Stimulated activated CD8-positive, alpha-beta memory T cell treated with anti-CD3 and anti-CD28 coated beads, Interleukin-7, amount 100 ng/mL, for 48 hours (primary cell): ENCODE measurements at regions not wholly inside any gene's neighbourhood (a gene's known extent, or its start where the extent isn't known, plus 50 kb on each side); places are given as distances from the start of the nearest gene placed in this dataset.
"Not testable (repeated sequence)": the region's sequence is repeated elsewhere in the genome, so short reads cannot be mapped to it uniquely, and the experiment has no call there.

Experiments
- DNase-seq, 2 donors: peaks; one replicate each; pipeline ENCODE4 v3.0.0-alpha.2; 2020; ENCODE audit warnings: low read depth in 1 of 2; ENCODE audit errors: extremely low read depth in 1 of 2

DNA sequence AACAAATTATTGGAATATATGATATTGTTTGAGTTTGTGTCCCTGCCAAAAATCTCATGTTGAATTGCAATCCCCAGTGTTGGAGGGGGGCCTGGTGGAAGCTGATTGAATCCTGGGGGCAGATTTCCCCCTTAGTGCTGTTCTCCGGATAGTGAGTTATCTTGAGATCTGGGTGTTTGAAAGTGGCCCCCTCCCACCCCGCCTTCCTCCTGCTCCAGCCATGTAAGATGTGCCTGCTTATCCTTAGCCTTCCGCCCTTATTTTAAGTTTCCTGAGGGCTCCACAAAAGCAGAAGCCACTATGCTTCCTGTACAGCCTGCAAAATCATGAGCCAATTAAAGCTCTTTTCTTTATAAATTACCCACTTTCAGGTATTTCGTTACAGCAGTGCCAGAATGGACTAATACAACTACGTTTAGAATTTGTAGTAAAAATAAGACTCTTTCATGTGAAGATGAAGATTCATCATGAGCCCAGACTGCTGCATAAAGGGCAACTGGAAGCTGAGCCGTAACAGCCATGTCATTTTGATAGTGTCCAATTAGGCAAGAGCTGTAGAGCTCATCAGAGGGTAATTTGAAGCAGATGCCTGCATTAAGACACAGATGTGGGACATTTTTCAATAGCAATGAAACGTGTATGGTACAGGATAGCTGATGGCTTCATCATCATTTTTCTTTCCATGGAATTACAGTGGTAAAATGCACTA lies 1007.2 kb downstream of the REEP3 start:
- no peak for DNase-seq

DNA sequence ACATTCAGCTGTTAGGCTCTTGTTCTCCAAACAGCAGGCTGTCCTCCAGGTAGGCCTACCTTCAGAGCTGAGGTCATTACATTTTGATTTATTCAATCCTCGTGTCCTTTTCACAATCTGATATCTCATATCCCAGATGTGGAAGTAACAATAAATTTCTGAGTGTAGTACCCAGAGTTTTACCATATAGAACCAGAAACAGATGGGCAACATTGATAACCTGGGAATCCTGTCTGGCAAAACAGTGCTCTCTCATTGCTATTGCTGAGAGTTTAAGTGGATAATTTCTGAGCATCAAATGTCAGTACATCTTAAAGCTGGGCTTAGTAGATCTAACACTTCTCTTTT lies 1007.8 kb downstream of the REEP3 start:
- no peak for DNase-seq

DNA sequence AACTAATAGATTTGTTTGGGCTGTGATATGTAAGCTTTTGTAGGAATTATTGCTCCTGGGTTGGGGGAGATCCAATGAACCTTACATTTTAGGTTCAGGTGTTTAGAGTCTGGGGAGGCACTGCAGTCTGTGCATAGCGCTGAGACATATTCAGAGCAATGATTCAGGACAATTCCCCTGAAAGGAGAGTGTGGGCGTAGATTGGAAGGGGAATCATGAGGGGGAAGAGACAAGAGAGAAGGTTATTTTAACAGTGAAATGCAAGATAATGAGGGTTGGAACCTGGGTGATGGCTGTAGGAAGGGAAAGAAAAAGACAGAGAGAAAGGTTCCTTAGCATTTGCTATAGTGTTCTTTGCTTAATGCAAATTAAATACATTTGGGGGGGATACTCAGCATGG lies 1013.4 kb downstream of the REEP3 start:
- no peak for DNase-seq

DNA sequence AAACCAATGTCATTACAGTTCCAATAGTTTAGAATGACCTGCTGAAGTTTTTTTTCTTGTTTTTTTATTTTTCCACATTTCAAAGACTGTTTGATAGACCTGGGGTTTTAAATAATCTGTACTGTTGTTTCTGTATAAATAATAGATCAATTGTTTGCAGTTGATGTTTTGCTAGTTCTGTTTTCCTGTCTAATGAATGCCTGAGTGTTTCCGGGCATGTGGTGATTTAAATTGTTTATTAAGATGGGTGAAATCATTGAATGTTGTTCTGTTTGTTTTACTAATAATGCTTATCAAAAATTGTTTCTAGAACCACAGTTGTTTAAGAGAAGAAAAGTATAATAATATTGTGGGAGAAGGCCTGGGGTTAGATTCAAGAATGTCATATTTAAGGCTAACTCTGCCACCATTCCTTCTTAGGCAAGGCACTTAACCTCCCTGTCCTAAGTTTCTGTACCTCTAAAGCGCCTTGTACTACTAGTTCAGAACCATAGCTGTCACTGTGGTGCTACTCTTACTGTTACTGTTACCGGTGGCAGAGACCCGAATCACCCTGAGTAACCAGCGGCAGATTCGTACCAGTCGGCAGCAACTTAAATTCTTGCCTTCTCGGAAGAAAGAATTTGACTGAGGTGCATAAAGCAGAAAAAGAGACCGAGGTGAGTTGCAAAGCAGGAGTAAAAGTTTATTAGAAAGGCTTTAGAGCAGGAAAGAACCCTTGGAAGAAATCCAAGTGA lies 1014.1 kb downstream of the REEP3 start:
- DNase-seq, result no peak

DNA sequence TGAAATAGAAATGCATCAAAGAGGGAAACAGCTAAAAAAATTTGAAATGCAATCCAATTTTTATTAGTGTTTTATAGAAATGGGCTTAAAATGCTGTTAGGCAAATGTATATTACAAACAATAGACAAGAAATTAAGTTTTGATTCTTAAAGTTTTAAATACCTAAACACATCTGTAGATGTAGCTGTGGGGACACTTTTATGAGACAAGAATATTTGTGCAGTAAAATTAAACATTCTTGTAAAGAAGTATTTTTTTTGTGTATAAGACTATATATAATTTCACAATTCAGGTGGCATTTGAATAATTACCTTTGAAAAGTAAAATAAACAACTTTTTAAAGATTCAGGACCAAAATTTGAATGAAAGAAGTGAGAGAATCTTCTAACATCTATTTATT lies 1015.9 kb downstream of the REEP3 start:
- DNase-seq, result no peak

DNA sequence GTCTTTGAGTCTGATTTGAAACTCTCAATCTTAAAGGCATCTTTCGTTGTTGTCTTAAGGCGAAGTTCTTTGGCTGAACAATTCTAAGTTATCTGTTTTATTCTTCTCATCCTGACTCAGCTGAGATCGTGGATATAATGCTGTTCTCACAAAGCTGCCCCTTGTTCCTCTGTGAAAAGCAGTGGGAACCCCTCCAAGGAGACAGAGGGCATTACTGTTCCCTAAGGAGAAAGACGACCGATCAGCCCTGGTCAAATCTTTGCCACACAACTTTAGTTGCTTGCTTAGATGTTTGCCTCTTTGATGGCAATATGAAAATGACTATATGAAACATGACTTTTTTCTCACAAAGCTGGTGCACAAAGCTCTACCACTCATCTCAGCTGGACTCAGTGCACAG lies 1016.7 kb downstream of the REEP3 start:
- DNase-seq, result no peak

DNA sequence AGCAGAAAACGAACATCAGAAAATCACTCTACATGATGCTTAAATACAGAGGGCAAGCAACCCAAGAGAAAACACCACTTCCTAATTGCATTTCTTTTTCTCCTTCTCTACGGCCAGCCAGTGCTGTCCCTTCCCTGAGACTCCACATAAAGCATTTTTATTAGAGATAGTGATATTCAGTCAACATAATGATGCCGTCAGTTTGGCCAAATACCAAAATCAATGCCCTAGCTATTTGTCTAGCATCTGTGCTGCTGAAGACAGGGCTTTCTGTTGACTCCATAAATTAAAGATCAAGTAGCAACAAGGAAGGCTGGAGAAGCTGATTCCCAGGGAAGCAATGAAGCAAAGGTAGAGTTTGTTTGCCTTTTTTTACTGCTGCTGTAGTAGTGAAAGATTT lies 1024.9 kb downstream of the REEP3 start:
- DNase-seq, result no peak

DNA sequence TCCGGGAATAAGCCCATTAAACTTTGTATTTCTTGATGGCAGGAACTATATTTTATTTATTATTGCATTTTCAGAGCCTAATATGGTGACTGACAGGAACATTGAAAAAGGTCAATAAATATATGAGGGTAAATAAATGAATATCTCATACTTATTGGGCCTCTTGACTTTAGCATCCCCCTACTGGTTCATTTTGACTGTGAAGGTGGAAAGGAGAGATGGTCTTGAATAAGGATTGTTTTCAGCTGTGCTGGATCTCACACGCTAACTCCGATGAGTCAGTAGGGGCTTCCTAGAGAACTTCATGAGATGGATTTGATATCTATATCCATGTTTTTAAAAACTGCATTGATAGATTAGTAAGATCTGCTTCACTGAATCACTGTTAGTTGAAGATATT lies 1026.0 kb downstream of the REEP3 start:
- DNase-seq, result no peak

DNA sequence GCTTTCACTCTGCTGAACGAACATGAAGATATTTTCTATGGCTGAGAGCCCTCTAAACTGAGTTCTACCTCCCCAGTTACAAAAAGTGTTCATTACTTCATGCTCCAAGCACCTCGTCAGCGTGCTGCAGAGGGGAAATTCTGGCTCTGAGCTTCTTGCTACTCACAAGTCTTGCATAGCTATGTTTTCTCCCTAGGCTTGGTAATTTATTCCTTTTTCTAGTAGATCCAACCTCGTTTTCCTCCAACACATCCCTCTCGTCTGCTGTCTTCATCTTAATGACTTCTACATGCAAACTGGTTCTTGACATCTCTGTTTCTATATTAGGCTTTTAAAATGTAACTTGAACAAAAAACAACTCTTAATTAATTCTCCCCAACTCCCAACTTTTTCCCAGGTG lies 1034.5 kb downstream of the REEP3 start:
- DNase-seq, result no peak

DNA sequence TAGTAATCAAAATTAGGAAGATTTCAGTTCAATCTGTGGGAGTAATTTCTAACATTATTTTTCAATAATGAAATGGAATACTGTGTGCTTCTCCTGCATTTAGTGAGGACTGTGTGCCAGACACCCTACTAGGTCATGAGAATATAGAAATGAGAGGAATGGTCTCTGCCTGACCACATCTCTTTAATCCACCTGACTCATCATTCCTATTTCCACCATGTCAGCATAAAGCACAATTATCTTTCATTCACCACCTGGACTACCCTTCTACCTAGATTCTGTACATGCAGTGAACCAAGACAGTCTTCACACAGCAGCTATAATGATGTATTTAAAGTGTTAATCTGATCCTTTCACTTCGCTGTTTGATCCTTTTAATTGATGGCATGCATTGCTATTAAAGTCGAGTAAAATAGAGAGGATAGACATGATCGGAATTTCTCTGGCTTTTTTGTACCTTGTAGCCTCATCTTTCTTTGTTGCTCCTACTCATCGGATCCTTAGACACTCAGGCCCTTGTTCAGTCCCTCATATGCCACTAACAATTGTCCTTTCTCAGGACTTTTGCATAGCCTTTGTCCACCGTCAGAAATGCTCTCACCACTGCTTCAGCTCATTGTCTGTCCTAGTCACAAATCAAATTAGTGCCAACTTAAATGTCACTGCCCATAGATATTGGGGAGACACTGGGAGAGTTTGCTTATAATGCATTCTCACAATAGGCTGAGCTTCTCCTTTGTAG lies 1037.1 kb downstream of the REEP3 start:
- DNase-seq, result no peak

DNA sequence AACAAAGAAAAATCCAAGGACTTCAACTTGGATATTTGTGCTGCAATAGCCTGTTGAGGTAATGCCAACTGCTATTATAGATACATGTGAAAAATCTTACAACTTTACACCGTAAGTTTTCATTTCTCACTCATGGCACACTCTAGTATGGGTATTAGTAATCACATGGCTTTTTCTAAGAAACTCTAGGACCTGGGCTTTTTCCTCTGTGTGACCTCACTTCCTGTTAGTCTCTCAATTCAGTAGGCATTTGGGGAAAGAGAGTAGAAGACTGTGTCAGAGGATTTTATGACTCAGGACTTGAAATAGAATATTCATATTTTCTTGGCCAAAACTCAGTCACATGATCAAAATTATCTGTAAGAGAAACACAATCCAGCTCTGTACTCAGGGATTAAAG lies 1049.9 kb downstream of the REEP3 start:
- DNase-seq, result no peak

DNA sequence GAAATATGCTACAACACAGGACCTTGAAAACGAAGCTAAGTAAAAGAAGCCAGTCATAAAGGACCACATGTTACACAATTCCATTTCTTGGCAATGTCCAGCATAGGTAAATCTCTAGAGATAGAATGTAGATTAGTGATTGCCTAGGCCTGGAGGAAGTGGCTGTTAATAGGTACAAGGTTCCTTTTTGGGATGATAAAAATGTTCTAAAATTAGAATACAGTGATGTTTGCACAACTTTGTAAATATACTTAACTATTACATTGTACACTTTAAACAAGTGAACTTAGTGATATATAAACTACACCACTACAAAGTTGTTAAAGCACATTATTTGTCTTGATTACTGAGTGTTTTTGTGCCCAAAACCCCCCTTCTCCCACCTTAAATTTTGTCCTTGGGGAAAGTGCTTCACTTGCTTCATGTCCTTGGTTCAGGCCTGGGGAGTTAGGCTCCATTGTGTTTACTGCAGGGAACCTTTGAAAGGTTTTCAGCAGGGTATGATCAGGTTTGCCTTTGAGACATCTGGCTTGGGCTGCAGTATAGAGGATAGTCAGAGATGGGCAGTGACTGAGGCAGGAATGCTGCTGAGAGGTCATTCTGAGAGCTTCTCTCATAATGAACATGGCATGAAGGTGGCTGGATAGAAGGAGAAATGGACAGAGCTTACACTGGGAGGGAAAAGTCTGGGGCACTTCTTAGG lies 1052.6 kb downstream of the REEP3 start:
- DNase-seq, result no peak

DNA sequence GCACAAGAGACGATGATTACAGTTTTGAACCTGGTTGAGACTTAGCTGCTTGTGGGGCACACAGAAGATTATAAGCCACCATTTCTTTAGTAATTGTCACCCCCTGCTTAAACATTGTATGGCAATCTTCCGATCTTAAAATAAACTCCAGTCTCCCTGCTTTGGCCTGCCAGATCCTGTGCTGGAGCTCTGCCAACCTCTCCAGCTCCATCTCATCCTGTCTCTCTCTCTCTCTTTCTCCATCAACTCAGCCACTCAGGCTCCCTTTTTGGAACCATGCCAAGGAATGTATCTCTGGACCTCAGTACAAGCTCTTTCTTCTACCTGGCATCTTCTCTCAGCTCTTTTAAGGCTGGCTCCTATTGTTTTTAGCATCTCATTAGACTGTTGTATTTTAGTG lies 1053.2 kb downstream of the REEP3 start:
- no peak for DNase-seq

DNA sequence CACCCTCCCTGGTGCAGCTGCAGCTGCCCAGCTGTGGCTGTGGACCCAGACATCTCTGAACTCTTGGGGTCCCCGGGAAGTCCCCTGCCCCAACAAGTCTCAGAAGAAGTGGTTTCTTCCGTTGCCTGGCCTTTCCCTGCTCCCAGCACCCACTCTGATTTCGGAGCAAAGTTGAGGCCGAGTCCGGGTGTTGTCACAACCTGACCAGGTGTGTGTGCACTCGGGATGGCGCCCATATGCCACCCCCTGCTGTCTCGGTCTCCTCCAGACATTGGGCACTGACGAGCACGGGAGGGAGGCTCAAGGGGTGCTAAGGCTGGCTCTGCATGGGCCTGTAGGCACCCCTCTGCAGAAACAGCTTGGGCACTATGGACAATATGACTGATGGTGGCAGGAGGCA lies 1055.3 kb downstream of the REEP3 start:
- no peak for DNase-seq

DNA sequence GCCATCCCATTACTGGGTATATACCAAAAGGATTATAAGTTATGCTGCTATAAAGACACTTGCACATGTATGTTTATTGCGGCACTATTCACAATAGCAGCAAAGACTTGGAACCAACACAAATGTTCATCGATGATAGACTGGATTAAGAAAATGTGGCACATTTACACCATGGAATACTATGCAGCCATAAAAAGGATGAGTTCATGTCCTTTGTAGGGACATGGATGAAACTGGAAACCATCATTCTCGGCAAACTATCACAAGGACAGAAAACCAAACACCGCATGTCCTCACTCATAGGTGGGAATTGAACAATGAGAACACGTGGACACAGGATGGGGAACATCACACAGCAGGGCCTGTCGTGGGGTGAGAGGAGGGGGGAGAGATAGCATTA lies 1057.6 kb downstream of the REEP3 start:
- DNase-seq, result not testable (repeated sequence)

DNA sequence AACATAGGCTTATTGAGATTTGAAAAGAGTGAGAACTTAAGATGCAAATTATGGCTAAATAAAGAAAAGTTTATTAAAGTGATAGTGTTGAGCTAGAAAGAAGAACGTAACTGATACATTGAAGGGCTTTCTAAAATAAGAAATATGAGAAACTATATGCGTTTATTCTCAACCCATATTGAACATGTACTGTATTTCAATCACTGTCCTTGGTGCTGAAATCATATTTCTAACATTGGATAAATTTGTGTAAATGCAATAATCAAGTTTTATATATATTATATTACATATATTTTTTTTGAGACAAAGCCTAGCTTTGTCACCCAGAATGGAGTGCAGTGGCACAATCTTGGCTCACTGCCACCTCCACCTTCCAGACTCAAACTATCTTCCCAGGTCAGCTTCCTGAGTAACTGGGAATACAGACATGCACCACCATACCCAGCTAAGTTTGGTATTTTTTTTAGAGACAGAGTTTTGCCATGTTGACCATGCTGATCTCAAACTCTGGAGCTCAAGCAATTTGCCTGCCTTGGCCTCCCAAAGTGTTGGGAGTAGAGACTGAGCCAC lies 1065.8 kb downstream of the REEP3 start:
- no peak for DNase-seq

DNA sequence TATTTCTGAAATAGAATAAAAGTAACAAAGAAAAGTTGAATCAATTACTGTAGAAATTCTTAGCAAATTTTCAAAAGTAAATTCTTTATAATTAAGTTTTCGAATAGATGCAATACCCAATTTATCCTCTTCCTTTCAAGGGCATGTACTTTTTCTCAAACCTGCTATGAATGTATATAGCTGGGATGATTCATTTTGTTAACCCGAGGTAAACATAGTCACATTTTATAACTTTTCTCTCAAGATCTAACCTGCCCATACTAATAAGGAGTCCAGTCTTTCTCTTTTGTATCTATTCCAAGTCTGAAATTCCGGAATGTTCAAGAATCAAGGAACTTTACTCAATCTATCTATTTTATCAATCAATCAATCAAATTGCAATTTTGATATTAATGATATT lies 1072.9 kb downstream of the REEP3 start:
- DNase-seq, result no peak

DNA sequence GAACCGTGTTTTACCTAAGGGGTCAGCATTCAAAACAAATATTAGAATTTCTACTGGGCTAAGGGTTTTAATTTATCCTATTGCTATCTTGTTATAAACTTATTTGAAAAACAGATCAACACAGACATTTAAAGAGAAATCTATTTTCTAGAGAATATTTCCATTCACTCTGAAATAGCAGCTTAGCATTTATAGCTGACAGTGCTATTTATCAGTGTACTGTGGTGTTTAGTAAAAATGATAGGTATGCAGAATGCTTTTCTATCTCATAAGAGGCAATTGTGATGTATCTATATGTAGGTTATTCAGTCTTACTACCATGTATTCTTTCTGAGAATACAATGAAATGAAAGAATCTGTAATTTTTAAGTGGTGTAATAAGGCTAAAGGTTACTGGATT lies 1077.4 kb downstream of the REEP3 start:
- DNase-seq, result no peak

DNA sequence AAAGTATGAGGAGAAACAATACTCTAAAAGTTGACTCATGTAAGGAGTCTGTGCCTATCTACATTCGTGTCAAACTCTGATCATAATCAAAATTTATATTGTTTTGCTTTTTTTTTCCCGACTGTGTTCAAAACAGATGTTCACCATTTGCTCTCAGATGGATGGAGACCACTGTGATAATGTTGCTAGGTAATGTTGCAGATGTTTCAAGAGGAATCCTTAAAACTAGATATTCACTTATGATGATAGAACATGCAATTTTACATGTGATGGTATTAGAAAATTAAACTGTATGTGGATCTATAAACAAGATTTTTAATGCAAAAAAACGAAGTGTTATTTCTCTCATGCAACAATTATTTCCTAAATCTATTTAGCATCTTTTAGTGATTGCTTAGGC lies 1080.1 kb downstream of the REEP3 start:
- no peak for DNase-seq

DNA sequence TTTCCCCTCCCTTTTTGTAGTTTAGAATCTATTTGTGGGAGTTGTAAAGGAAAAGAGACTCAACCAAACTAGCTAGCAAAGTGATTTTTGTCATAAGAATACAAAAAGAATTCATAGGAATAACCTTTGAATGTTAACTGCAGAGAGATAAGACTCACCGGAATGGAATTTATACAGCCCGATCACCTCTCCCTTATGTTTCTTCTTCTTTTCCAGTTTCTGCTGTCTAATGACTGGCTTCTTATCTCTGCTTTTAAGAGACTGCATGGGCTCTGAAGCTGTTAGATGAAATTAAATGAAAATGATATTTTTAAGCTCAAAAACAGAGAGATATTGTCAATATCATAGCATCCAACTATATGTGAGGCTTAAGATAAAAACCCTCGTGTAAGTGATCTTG lies 1095.9 kb downstream of the REEP3 start:
- no peak for DNase-seq

DNA sequence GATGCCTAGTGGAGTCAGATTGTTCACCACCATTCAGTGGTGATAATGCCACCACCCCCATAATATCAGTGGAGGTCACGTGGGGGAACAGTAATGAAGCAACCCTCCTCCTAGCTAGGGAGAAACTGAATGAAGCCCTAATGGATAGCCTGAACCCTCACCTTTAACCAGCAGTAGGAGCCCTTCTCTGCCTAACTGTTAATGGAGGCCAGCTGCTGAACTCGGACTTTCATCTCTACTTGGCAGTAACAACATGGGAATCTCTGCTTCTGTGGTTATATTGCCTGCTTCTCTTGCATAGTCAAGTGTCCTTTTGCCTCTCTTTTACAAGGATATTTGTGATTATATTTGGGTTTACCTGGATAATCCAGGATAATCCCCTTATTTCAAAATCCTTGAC lies 1097.9 kb downstream of the REEP3 start:
- no peak for DNase-seq
